ENCODE measurements at regions not wholly inside any gene's neighbourhood (a gene's known extent, or its start where the extent isn't known, plus 50 kb on each side); places are given as distances from the start of the nearest gene placed in this dataset.
A peak's percentile ranks its signal among the peaks of the same experiment; 100 is the strongest.

GRCh38 chr9:22204240-22204639, 195.1 kb upstream of the CDKN2B start:
- intact Hi-C loops (cut with DNase I): no loop called here
- peaks cover 0 to 10% (median 0%) of the 10 kb centered on the region in 4 donors for H3K27me3 ChIP-seq
- H3K4me1 ChIP-seq: peaks cover 6 to 18% (median 15%) of the 10 kb centered on the region in 3 donors
- 89 to 92% methylated on average over 2 of the region's 2 CpGs for WGBS, 2 donors
- H3K4me3 ChIP-seq: no peak overlapping the region
- no peak overlapping the region for H3K27ac ChIP-seq
- TF ChIP-seq CTCF (IDR thresholded peaks at IDR 0.05): no peak
- no peak for TF ChIP-seq POLR2A (IDR thresholded peaks at IDR 0.05)
- H3K36me3 ChIP-seq: no peaks in the 10 kb centered on the region
- H3K9me3 ChIP-seq: no peaks in the 10 kb centered on the region
- DNase-seq: no peak

DNA sequence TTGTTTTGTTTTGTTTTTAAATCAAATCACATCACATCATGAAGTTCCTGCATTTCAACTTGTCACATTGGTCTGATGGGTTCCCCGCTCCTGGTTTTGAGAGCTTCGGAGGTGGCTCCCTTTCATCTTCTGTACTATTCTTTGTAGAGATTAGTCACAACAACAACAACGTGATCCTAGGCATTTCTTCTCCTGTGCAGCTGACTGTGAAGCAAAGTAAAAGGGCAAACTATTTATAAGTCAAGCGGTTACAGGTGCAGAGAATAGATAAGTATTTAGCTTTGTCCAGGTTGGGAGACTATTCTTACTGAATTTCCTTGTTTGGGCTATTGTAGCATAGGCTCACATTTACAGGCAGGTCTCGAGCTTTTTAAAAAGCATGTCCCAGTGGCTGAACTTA, 197.7 kb upstream of the CDKN2B start:
- no peak overlapping the region for H3K4me3 ChIP-seq
- no peaks in the 10 kb centered on the region for H3K27me3 ChIP-seq
- WGBS, 2 donors: 51 to 57% methylated on average over 5 of the region's 5 CpGs
- TF ChIP-seq POLR2A (IDR thresholded peaks at IDR 0.05): no peak
- no peak for TF ChIP-seq CTCF (IDR thresholded peaks at IDR 0.05)
- H3K36me3 ChIP-seq: no peaks in the 10 kb centered on the region
- H3K27ac ChIP-seq: no peak overlapping the region
- no peak for DNase-seq
- peaks cover 10 to 44% (median 21%) of the 10 kb centered on the region in 3 donors for H3K4me1 ChIP-seq
- intact Hi-C loops (cut with DNase I): no loop called here
- no peaks in the 10 kb centered on the region for H3K9me3 ChIP-seq

- TF ChIP-seq CTCF (IDR thresholded peaks at IDR 0.05) (no peak), POLR2A (IDR thresholded peaks at IDR 0.05) (no peak)
- intact Hi-C loops (cut with DNase I): no loop called here
- Histone ChIP-seq H3K27me3 (no peaks in the 10 kb centered on the region), H3K4me1 (peaks cover 4 to 48% (median 18%) of the 10 kb centered on the region in 3 donors), H3K36me3 (no peaks in the 10 kb centered on the region), H3K4me3 (peak overlapping the region in 1 of 4 donors; percentile 22), H3K9me3 (no peaks in the 10 kb centered on the region), H3K27ac (peak overlapping the region; percentile 5 to 58 (median 22))
- 78% methylated on average over 1 of the region's 1 CpG; no CpG with 5 or more reads in 1 of the 2 donors for WGBS, 2 donors
- no peak for DNase-seq
Measured at GRCh38 chr9:22208846-22209585, 199.9 kb upstream of the CDKN2B start.

GRCh38 chr9:22210262-22210661, 201.2 kb upstream of the CDKN2B start:
- Histone ChIP-seq H3K9me3 (no peaks in the 10 kb centered on the region), H3K36me3 (no peaks in the 10 kb centered on the region), H3K4me3 (no peak overlapping the region), H3K27ac (peak overlapping the region in 3 of 4 donors; percentile 25 to 64 (median 45)), H3K27me3 (no peaks in the 10 kb centered on the region), H3K4me1 (peaks cover 4 to 46% (median 17%) of the 10 kb centered on the region in 3 donors)
- no peak for TF ChIP-seq CTCF (IDR thresholded peaks at IDR 0.05)
- no peak for TF ChIP-seq POLR2A (IDR thresholded peaks at IDR 0.05)
- WGBS, 2 donors: 20 to 32% methylated on average over 1 of the region's 1 CpG
- no peak for DNase-seq
- intact Hi-C loops (cut with DNase I): no loop called here

- no peaks in the 10 kb centered on the region for H3K27me3 ChIP-seq
- DNase-seq: no peak
- H3K4me3 ChIP-seq: no peak overlapping the region
- peaks cover 4 to 46% (median 17%) of the 10 kb centered on the region in 3 donors for H3K4me1 ChIP-seq
- intact Hi-C loops (cut with DNase I): no loop called here
- H3K36me3 ChIP-seq: no peaks in the 10 kb centered on the region
- no peak for TF ChIP-seq CTCF (IDR thresholded peaks at IDR 0.05)
- TF ChIP-seq POLR2A (IDR thresholded peaks at IDR 0.05): no peak
- WGBS, 2 donors: 83 to 91% methylated on average over 2 of the region's 2 CpGs
- H3K27ac ChIP-seq: peak overlapping the region in 2 of 4 donors; percentile 45 to 64
- H3K9me3 ChIP-seq: no peaks in the 10 kb centered on the region
Measured at GRCh38 chr9:22210936-22211335, 201.8 kb upstream of the CDKN2B start.

All from esophagus squamous epithelium (tissue), 5 donors.